ENCODE measurements at regions not wholly inside any gene's neighbourhood (a gene's known extent, or its start where the extent isn't known, plus 50 kb on each side); places are given as distances from the start of the nearest gene placed in this dataset.
"Not testable (repeated sequence)": the region's sequence is repeated elsewhere in the genome, so short reads cannot be mapped to it uniquely, and the experiment has no call there.

- not testable (repeated sequence) for TF ChIP-seq YY1 (IDR thresholded peaks at IDR 0.05; ENCODE audit: insufficient read depth, insufficient read length); SUZ12 (IDR thresholded peaks at IDR 0.05; ENCODE audit: extremely low read depth, insufficient read depth, insufficient read length)
Observed at GRCh38 chr9:41784006-41784405, 345.2 kb downstream of the CNTNAP3B start.

Measured in NT2/D1 (cell line).